HTR-8/SVneo (cell line): ENCODE measurements at regions not wholly inside any gene's neighbourhood (a gene's known extent, or its start where the extent isn't known, plus 50 kb on each side); places are given as distances from the start of the nearest gene placed in this dataset.
A peak's percentile ranks its signal among the peaks of the same experiment; 100 is the strongest.

ENCODE experiments used
- DNase-seq: peaks from one replicate; pipeline ENCODE4 v3.0.0; 2011; ENCODE audit warnings: low spot score, mixed read lengths; ENCODE audit not compliant: insufficient read length
- FAIRE-seq: peaks from 2 replicates; lab custom pipeline; 2011; peaks lifted over from hg19 to GRCh38; lab: Jason Lieb, UNC

- no peak for FAIRE-seq
- no peak for DNase-seq
Observed at GRCh38 chr14:35221462-35221861, 70.7 kb upstream of the PSMA6 start.

- DNase-seq (no peak), FAIRE-seq (no peak)
Observed at GRCh38 chr14:35222324-35222723, 69.9 kb upstream of the PSMA6 start.

DNA sequence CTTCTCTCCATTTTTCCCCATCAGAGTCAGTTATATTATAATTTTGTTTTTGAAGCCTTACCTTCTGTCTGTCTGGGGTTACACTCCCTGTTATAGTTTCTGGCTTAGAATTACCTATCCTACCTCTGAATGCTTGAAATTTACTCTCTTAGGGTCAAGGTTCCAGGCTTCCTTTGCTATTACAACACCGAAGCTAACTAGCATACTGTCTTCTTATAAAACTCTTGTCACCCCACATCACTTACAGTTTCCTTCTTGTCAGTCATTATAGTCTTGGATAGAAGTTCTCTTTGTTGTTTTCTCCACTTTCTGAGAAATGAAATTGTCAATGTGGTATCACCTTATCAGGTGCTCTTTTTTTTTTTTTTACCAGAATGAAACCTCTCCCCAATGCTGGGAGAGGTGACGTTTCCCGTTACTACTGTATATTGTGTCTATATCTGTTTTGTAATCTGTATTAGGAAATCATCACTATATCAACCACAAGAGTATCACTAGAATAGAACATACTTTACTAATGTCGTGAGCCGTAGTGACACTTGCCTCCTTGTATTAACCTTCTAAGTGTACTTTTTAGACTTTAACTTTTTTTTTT is 69.2 kb upstream of the PSMA6 start:
- DNase-seq (no peak), FAIRE-seq (no peak)

GRCh38 chr14:35223927-35224326 is 68.3 kb upstream of the PSMA6 start:
- DNase-seq (no peak), FAIRE-seq (no peak)

DNA sequence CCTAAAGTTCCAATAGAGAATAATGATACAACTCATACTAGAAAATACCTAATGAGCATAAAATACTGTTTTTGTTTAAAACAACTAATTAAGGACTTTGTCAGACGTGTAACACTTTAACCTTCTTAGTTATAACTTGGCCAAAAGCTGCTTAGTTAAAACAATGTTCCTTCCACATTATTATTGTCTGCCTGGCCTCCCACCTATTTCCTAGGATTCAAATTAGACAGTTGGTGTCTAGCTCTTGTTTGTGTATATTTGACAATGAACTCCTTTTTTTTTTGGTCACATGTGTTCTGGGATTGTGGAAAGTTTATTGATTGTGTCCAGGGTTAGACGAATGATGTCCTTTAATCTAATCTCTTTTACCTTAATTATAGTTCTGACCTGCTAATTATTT is 67.6 kb upstream of the PSMA6 start:
- no peak for DNase-seq

DNA sequence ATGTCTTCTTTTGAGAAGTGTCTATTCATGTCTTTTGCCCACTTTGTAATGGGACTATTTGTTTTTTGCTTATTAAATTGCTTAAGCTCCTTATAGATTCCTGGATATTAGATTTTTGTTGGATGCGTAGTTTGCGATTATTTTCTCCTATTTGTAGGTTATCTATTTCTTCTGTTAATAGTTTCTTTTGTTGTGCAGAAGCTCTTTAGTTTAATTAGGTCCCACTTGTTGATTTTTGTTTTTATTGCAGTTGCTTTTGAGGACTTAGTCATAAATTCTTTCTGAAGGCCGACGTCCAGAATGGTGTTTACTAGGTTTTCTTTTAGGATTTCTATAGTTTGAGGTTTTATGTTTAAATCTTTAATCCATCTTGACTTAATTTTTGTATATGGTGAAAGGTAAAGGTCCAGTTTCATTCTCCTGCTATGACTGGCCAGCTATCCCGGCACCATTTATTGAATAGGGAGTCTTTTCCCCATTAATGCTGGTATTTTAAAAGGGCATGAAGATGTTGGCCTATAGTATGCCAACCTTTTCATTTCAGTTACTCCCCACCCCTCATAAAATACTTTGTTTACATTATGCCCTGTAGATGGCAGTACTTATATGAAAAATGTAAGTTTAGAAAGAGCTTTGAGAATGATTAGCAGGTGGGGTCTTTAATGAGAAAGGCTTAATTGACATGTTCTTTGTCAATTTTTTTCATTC is 62.9 kb upstream of the PSMA6 start:
- FAIRE-seq (no peak), DNase-seq (peak; percentile 23)

More for the DNA sequence above, 67.6 kb upstream of the PSMA6 start:
- no peak for FAIRE-seq

GRCh38 chr14:35229792-35230089 is 62.4 kb upstream of the PSMA6 start:
- FAIRE-seq (no peak), DNase-seq (no peak)

GRCh38 chr14:35231207-35231760 is 60.9 kb upstream of the PSMA6 start:
- no peak for DNase-seq
- no peak for FAIRE-seq

- DNase-seq (no peak), FAIRE-seq (no peak)
Observed at GRCh38 chr14:35234012-35234805, 58.0 kb upstream of the PSMA6 start.

- no peak for FAIRE-seq
- DNase-seq, result no peak
Observed at GRCh38 chr14:35235840-35236239, 56.3 kb upstream of the PSMA6 start.

DNA sequence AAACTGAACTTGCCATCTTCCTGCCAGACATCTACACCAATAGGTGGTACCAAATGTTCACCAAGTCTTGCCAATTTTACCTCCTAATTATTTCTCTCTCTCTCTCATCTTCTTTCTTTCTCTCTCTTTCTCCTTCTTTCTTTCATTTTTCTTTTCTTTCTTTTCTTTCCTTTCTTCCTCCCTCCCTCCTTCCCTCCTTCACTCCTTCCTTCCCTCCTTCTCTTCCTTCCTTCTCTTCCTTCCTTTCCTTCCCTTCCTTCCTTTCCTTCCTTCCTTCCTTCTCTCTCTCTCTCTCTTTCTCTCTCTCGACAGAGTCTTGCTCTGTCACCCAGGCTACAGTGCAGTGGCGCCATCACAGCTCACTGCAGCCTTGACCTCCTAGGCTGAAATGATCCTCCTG is 55.4 kb upstream of the PSMA6 start:
- no peak for DNase-seq
- no peak for FAIRE-seq

DNA sequence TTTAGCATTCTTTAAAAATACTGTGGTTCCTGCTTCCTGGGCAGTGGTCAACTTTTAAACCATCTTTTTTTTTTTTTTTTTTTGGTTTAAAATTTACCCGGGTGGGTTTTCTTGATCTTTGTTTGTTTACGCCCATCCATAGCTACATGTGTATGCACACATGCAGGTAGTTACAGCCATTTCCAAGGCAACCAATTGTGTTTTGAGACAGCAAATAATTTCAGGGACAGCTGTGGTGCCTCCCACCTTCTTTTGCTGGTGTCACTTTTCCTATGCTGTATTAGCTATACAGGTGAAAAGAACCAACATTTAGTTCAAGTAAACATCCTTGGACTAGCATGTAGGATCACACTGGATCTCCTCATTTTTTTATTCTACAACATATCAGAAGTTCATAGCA is 52.0 kb upstream of the PSMA6 start:
- FAIRE-seq (no peak), DNase-seq (no peak)
